GM18517 (cell line): ENCODE measurements at regions not wholly inside any gene's neighbourhood (a gene's known extent, or its start where the extent isn't known, plus 50 kb on each side); places are given as distances from the start of the nearest gene placed in this dataset.

ENCODE experiments used
- ATAC-seq: cut with Tn5 transposase; IDR thresholded peaks from one replicate; pipeline ENCODE4 v1.9.1; 2021; ENCODE audit warnings: mild to moderate bottlenecking, moderate library complexity; ENCODE audit not compliant: unreplicated experiment

- no peak for ATAC-seq
Observed at GRCh38 chr10:6888434-6888833, 308.4 kb upstream of the PRKCQ start.

- no peak for ATAC-seq
Observed at GRCh38 chr10:6885284-6885683, 305.2 kb upstream of the PRKCQ start.

GRCh38 chr10:6881987-6882386, 301.9 kb upstream of the PRKCQ start:
- ATAC-seq, result no peak

GRCh38 chr10:6877722-6878392, 297.8 kb upstream of the PRKCQ start:
- no peak for ATAC-seq

DNA sequence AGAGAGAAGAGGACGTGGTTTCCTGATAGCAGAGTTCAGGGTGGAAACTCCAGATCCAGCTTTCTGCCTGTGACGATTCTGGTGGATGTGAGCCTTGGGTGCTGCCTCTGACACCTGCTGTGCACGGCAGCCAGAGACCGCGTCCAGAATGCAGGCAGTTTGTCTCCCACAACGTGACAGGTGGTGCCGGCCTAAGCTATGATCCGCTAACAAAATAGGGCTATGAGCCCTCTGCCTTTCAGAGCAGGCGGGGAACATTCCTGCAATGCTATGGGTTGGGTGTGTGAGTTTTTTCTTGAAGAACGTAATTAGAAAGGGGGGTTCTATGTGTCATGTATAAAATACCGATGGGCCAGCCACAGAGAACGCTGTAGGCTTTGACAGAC, 297.3 kb upstream of the PRKCQ start:
- ATAC-seq, result no peak

- no peak for ATAC-seq
Observed at GRCh38 chr10:6875269-6875865, 295.3 kb upstream of the PRKCQ start.

- no peak for ATAC-seq
Observed at GRCh38 chr10:6871128-6871527, 291.1 kb upstream of the PRKCQ start.

DNA sequence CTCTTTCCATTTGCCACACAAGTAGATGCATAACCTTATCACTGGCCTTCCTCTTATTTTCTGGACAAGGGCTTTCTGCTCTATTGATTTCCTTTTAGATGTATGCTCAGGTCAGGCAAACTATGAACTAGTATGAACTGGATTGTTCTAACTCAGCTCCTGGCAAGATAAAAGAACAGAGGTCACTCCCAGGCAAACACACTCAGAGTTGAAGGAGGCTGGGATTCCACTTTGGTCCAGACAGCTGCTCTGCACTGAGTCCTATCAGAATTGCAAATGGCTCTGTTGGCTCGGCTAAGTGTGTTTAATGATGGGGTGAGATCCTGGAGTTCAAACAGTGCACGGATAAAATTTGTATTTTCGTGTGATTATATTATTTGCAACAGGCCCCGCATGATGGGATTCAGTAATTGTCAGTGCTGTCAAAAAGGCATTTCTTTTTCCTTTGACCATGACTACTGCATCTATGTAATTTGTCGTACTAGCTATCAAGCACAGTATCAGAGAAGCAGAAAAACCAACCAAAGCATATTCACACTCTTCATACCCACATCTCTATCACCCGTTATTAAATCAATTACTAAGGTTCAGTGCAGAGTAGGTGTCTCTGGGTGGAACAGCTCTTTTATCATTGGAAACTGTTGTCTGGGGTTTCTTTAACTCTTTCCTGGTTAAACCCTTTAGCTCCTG, 288.1 kb upstream of the PRKCQ start:
- ATAC-seq, result no peak

DNA sequence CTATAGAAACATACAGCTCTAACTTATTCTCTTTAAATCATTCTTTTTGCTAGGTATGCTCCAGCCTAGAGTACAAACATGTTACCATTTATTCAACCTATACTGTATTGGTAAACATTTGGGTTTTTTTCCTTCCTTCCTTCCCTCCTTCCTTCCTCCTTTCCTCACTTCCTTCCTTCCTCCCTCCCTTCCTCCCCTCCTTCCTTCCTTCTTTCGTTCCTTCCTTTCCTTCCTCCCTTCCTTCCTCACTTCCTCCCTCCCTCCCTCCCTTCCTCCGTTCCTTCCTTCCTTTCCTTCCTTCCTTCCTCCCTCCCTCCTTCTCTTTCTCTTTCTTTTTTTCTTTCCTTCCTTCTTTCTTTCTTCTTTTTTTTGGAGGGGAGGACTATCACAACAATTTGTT, 286.7 kb upstream of the PRKCQ start:
- no peak for ATAC-seq

- no peak for ATAC-seq
Observed at GRCh38 chr10:6864142-6864541, 284.1 kb upstream of the PRKCQ start.

DNA sequence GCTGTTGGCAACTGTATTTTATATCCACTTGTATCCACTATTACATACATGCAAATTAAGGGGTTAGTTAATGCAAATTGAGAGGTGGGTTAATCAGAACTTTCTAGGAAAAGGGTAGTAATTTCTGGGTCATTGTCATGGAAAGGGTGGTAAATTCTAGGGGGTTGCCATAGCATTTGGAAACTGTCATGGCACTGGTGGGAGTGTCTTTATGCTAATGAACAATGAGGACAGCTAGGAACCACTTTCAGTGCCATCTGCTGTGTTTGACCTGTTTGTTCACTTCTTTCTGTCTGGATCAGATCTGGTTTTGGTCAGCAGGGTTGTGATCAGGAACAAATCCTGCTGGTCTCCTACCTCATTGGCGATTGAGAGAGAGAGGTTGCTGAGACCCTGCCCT, 283.3 kb upstream of the PRKCQ start:
- no peak for ATAC-seq

GRCh38 chr10:6850452-6850851, 270.4 kb upstream of the PRKCQ start:
- no peak for ATAC-seq

- ATAC-seq, result no peak
Observed at GRCh38 chr10:6847561-6847960, 267.5 kb upstream of the PRKCQ start.

DNA sequence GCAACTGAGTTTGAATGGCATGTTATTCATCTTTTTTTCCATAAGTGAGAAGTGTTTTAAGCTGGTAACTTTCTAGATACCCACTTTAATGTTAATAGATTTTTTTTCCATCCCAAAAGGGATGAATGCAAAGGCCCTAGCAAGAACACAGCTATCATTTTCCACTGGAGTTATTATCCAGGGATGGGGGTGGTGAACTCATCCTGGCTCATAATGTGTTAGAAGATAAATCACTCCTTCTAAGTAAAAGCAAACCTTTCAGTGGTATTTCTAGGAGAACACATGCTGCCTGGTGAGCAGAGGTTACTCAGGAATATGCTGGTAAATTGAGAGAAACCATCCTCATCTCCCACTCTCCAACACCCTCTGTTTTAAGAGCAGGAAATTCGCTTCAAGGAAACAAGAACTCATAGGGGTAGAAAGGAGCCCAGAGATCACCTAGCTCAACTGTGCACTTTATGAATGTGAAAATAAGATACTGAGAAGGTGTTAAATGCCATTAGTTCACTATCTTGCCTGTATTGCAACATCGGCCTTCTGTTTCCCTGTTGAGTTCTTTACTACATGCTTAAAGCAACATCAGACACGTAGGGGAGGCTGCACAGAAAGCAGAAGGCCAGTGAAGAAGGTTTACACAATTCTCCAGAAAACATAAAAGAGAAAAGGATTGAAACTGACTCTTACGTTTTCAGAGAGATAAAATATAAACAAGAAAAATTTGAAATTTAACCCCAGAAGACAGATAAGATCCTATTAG, 264.0 kb upstream of the PRKCQ start:
- ATAC-seq, result no peak

DNA sequence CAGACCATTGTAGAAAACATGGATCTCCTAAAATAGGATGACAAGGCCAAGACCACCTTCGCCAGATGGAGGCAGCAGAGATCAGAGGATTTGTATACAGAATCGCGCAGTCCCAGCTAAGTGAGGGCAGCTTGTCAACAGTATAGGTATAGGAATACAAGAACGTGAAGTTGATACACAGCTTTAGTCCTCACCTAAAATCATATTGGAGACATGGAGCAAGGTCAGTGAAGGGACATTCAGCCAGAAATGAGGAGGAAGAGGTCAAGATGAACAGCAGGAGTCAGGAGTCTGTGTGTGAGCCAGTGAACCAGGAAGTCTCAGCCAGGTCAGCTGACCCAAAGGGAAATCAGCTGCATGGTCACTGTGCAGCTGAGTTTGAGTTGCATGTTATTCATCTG, 263.4 kb upstream of the PRKCQ start:
- no peak for ATAC-seq

GRCh38 chr10:6842722-6843121, 262.6 kb upstream of the PRKCQ start:
- ATAC-seq, result no peak

- no peak for ATAC-seq
Observed at GRCh38 chr10:6841761-6842160, 261.7 kb upstream of the PRKCQ start.

DNA sequence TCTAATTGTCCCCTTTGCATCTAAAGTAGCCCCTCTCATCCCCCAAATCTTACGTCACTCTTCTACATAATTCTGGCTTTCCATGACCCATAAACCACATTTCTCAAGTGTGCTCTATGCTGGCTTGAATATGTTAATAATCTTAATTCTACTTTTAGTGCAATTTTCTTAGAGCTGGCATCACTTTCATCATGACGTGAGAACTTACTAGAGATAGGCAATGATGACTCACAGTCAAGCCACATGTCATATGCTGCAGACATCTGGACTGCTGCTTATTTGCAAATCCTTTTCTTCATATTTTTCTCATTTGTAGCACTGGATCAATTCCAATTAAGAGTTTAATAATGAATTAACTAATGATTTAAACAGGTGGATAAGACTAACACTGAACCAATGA, 260.7 kb upstream of the PRKCQ start:
- no peak for ATAC-seq

- no peak for ATAC-seq
Observed at GRCh38 chr10:6840201-6840691, 260.2 kb upstream of the PRKCQ start.

GRCh38 chr10:6838118-6838517, 258.0 kb upstream of the PRKCQ start:
- no peak for ATAC-seq

DNA sequence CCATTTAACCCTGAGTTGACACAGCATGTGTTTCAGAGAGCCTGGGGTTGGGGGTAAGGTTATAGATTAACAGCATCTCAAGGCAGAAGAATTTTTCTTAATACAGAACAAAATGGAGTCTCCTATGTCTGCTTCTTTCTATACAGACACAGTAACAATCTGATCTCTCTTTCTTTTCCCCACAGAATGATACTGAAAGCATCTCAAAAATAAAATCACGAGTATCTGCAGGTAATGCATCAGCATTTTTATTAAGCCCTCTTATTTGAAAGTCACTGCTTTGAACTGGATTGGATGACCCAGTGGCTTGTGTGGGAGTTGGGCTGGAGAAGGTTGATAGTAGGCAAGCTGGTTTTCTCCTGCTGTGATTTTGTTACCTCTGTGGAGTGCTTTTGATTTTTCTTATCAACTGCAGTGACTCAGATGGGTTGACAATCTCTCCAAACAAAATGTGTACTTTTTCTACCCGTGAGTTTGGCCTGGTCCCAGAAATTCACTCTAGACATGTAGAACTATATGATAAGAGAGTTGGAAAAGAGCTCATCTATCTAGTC, 253.5 kb upstream of the PRKCQ start:
- no peak for ATAC-seq
